ENCODE measurements at regions not wholly inside any gene's neighbourhood (a gene's known extent, or its start where the extent isn't known, plus 50 kb on each side); places are given as distances from the start of the nearest gene placed in this dataset.

GRCh38 chr2:180416627-180417026 is 409.5 kb upstream of the CWC22 start:
- no peak overlapping the region for H3K4me3 ChIP-seq
- no peaks in the 10 kb centered on the region for H3K79me2 ChIP-seq (ENCODE audit: insufficient read depth)
- H3K4me1 ChIP-seq (ENCODE audit: insufficient read depth) = no peaks in the 10 kb centered on the region
- no peak for DNase-seq
- H4K20me1 ChIP-seq (ENCODE audit: insufficient read depth) = no peaks in the 10 kb centered on the region
- no peaks in the 10 kb centered on the region for H3K27me3 ChIP-seq (replicated peaks; ENCODE audit: insufficient read depth)
- H3K9me3 ChIP-seq (ENCODE audit: low read depth) = no peaks in the 10 kb centered on the region
- H3K27ac ChIP-seq = no peak overlapping the region
- TF ChIP-seq EZH2 (IDR thresholded peaks at IDR 0.05; ENCODE audit: insufficient read depth, poor library complexity, severe bottlenecking) = no peak
- TF ChIP-seq EZH2phosphoT487 (IDR thresholded peaks at IDR 0.05; ENCODE audit: insufficient read depth, low read depth) = no peak
- no peak overlapping the region for H3K4me2 ChIP-seq (ENCODE audit: unreplicated experiment)
- H2AFZ ChIP-seq = no peak overlapping the region
- WGBS, 2 experiments (ENCODE audit: low coverage in 1 of 2, low lambda C conversion rate in 2 of 2, missing lambda C conversion rate in 2 of 2) = 47 to 57% methylated on average over 6 of the region's 6 CpGs
- no peak overlapping the region for H3K9ac ChIP-seq
- H3K9me2 ChIP-seq (ENCODE audit: insufficient read depth) = no peaks in the 10 kb centered on the region
- no peaks in the 10 kb centered on the region for H3K36me3 ChIP-seq (ENCODE audit: low read depth)
- in situ Hi-C loops (cut with MboI) = no loop called here
- H3F3A ChIP-seq (ENCODE audit: insufficient read depth) = no peaks in the 10 kb centered on the region

DNA sequence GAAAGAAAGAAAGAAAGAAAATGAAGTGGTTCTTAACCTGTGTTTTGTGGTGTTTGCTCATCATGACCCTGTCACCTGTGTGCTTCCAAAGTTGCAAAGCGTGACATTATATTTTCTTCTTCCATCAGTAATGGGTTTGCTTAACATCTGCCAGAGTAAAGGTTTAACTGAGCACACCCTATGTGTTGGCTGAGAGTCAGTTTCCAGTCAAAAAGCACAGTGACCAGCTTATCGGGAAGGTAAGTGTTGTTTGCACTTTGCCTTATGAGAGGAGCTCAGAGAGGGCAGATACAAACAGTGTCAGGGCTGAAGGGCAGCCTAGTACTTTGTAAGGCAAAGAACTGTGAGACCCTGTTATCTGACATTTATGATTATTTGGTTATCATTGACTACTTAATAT is 406.2 kb upstream of the CWC22 start:
- H3K4me3 ChIP-seq = no peak overlapping the region
- H3K4me2 ChIP-seq (ENCODE audit: unreplicated experiment) = no peak overlapping the region
- H3K27me3 ChIP-seq (replicated peaks; ENCODE audit: insufficient read depth) = no peaks in the 10 kb centered on the region
- H3K9me2 ChIP-seq (ENCODE audit: insufficient read depth) = no peaks in the 10 kb centered on the region
- H3F3A ChIP-seq (ENCODE audit: insufficient read depth) = no peaks in the 10 kb centered on the region
- H3K9me3 ChIP-seq (ENCODE audit: low read depth) = no peaks in the 10 kb centered on the region
- WGBS, 2 experiments (ENCODE audit: low coverage in 1 of 2, low lambda C conversion rate in 2 of 2, missing lambda C conversion rate in 2 of 2) = 90 to 93% methylated on average over 2 of the region's 2 CpGs
- no peaks in the 10 kb centered on the region for H3K36me3 ChIP-seq (ENCODE audit: low read depth)
- no peaks in the 10 kb centered on the region for H3K4me1 ChIP-seq (ENCODE audit: insufficient read depth)
- no peak overlapping the region for H3K27ac ChIP-seq
- no peaks in the 10 kb centered on the region for H4K20me1 ChIP-seq (ENCODE audit: insufficient read depth)
- no peak for TF ChIP-seq EZH2 (IDR thresholded peaks at IDR 0.05; ENCODE audit: insufficient read depth, poor library complexity, severe bottlenecking)
- no peak for TF ChIP-seq EZH2phosphoT487 (IDR thresholded peaks at IDR 0.05; ENCODE audit: insufficient read depth, low read depth)
- no peak overlapping the region for H2AFZ ChIP-seq
- H3K9ac ChIP-seq = no peak overlapping the region
- in situ Hi-C loops (cut with MboI) = no loop called here
- no peaks in the 10 kb centered on the region for H3K79me2 ChIP-seq (ENCODE audit: insufficient read depth)
- DNase-seq = no peak

DNA sequence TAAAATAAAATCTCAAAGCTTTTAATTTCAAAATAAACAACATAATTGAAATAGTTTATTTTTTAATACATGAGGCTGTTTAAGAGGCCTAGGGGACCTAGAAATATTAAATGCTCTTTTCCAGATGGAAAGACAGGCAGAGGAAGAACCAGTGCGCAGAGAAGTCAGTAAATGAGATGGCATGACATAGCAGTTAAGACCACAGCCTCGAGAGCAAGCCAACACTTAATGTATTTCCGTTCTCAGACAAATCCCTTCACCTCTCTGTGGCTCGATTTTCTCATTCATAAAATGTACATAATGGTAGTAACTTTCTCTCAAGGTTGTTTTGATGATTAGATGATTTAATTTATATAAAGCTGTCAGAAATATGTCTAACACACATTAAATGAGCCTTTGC is 405.1 kb upstream of the CWC22 start:
- H4K20me1 ChIP-seq (ENCODE audit: insufficient read depth) = no peaks in the 10 kb centered on the region
- H2AFZ ChIP-seq = no peak overlapping the region
- no peaks in the 10 kb centered on the region for H3F3A ChIP-seq (ENCODE audit: insufficient read depth)
- no peaks in the 10 kb centered on the region for H3K9me3 ChIP-seq (ENCODE audit: low read depth)
- no peak overlapping the region for H3K9ac ChIP-seq
- H3K4me3 ChIP-seq = no peak overlapping the region
- 70 to 72% methylated on average over 4 of the region's 4 CpGs for WGBS, 2 experiments (ENCODE audit: low coverage in 1 of 2, low lambda C conversion rate in 2 of 2, missing lambda C conversion rate in 2 of 2)
- no peaks in the 10 kb centered on the region for H3K4me1 ChIP-seq (ENCODE audit: insufficient read depth)
- TF ChIP-seq EZH2 (IDR thresholded peaks at IDR 0.05; ENCODE audit: insufficient read depth, poor library complexity, severe bottlenecking) = no peak
- TF ChIP-seq EZH2phosphoT487 (IDR thresholded peaks at IDR 0.05; ENCODE audit: insufficient read depth, low read depth) = no peak
- H3K9me2 ChIP-seq (ENCODE audit: insufficient read depth) = no peaks in the 10 kb centered on the region
- H3K27me3 ChIP-seq (replicated peaks; ENCODE audit: insufficient read depth) = no peaks in the 10 kb centered on the region
- no peak for DNase-seq
- H3K79me2 ChIP-seq (ENCODE audit: insufficient read depth) = no peaks in the 10 kb centered on the region
- no peaks in the 10 kb centered on the region for H3K36me3 ChIP-seq (ENCODE audit: low read depth)
- H3K4me2 ChIP-seq (ENCODE audit: unreplicated experiment) = no peak overlapping the region
- in situ Hi-C loops (cut with MboI) = no loop called here
- no peak overlapping the region for H3K27ac ChIP-seq

DNA sequence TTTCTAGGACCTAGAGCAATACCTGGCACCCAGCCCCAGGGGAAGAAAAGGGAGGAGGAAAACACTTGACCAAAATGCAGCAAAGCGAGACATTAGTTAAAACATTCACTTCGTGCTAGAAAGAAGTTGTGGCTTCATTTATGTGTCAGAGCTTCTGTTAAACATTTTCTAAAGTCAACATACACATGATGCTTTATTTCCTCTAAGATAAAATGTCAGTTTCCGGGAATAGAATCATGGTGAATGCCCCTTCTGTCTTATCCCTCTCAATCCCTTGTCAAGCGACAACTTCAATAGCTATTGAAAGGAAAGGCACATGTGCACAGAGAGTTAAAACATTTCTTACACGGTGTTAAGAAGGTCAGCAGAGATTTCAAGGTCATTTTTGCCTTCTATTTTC is 404.6 kb upstream of the CWC22 start:
- Histone ChIP-seq H3K9me3 (ENCODE audit: low read depth) (no peaks in the 10 kb centered on the region), H3F3A (ENCODE audit: insufficient read depth) (no peaks in the 10 kb centered on the region), H3K27me3 (replicated peaks; ENCODE audit: insufficient read depth) (no peaks in the 10 kb centered on the region), H3K4me2 (ENCODE audit: unreplicated experiment) (no peak overlapping the region), H3K27ac (no peak overlapping the region), H3K36me3 (ENCODE audit: low read depth) (no peaks in the 10 kb centered on the region), H3K79me2 (ENCODE audit: insufficient read depth) (no peaks in the 10 kb centered on the region), H3K4me3 (no peak overlapping the region), H3K4me1 (ENCODE audit: insufficient read depth) (no peaks in the 10 kb centered on the region), H3K9me2 (ENCODE audit: insufficient read depth) (no peaks in the 10 kb centered on the region), H3K9ac (no peak overlapping the region), H4K20me1 (ENCODE audit: insufficient read depth) (no peaks in the 10 kb centered on the region), H2AFZ (no peak overlapping the region)
- TF ChIP-seq EZH2 (IDR thresholded peaks at IDR 0.05; ENCODE audit: insufficient read depth, poor library complexity, severe bottlenecking) (no peak), EZH2phosphoT487 (IDR thresholded peaks at IDR 0.05; ENCODE audit: insufficient read depth, low read depth) (no peak)
- DNase-seq = no peak
- in situ Hi-C loops (cut with MboI) = no loop called here
- WGBS, 2 experiments (ENCODE audit: low coverage in 1 of 2, low lambda C conversion rate in 2 of 2, missing lambda C conversion rate in 2 of 2) = 67 to 68% methylated on average over 5 of the region's 5 CpGs

DNA sequence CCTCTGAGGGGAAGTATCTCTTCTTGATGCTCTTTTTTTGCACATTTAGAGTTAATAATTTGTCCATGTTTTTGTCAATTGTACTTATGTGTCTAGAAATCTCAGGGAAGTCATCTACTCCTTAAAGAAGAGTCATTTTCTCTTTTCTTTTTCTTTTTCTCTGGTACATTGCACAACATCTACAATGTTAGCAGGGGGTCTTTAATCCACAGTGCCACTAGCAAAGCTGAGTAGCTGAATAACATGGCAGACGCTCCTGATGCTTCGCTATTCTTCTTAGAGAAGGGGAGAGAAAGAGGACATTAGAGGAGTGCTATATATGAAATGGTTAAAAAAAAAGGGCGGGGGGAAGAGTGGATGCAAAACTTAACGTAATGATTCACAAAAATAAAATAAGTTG is 399.6 kb upstream of the CWC22 start:
- DNase-seq = no peak
- no peaks in the 10 kb centered on the region for H3K27me3 ChIP-seq (replicated peaks; ENCODE audit: insufficient read depth)
- no peak overlapping the region for H2AFZ ChIP-seq
- in situ Hi-C loops (cut with MboI) = no loop called here
- H3K9me2 ChIP-seq (ENCODE audit: insufficient read depth) = no peaks in the 10 kb centered on the region
- H4K20me1 ChIP-seq (ENCODE audit: insufficient read depth) = no peaks in the 10 kb centered on the region
- no peaks in the 10 kb centered on the region for H3F3A ChIP-seq (ENCODE audit: insufficient read depth)
- 55 to 76% methylated on average over 3 to 4 of the region's 4 CpGs for WGBS, 2 experiments (ENCODE audit: low coverage in 1 of 2, low lambda C conversion rate in 2 of 2, missing lambda C conversion rate in 2 of 2)
- no peak overlapping the region for H3K27ac ChIP-seq
- H3K9me3 ChIP-seq (ENCODE audit: low read depth) = no peaks in the 10 kb centered on the region
- H3K9ac ChIP-seq = no peak overlapping the region
- no peaks in the 10 kb centered on the region for H3K4me1 ChIP-seq (ENCODE audit: insufficient read depth)
- TF ChIP-seq EZH2 (IDR thresholded peaks at IDR 0.05; ENCODE audit: insufficient read depth, poor library complexity, severe bottlenecking) = no peak
- no peak for TF ChIP-seq EZH2phosphoT487 (IDR thresholded peaks at IDR 0.05; ENCODE audit: insufficient read depth, low read depth)
- no peaks in the 10 kb centered on the region for H3K79me2 ChIP-seq (ENCODE audit: insufficient read depth)
- no peaks in the 10 kb centered on the region for H3K36me3 ChIP-seq (ENCODE audit: low read depth)
- no peak overlapping the region for H3K4me2 ChIP-seq (ENCODE audit: unreplicated experiment)
- H3K4me3 ChIP-seq = no peak overlapping the region
